ENCODE measurements at regions not wholly inside any gene's neighbourhood (a gene's known extent, or its start where the extent isn't known, plus 50 kb on each side); places are given as distances from the start of the nearest gene placed in this dataset.

GRCh38 chr12:4133636-4134447 is 139.7 kb upstream of the CCND2 start:
- no peak for DNase-seq

- no peak for DNase-seq
These were observed 140.5 kb upstream of the CCND2 start for GRCh38 chr12:4133029-4133428.

- no peak for DNase-seq
These were observed 152.0 kb upstream of the CCND2 start for GRCh38 chr12:4121506-4122020.

- no peak for DNase-seq
These were observed 153.1 kb upstream of the CCND2 start for GRCh38 chr12:4120316-4120917.

DNA sequence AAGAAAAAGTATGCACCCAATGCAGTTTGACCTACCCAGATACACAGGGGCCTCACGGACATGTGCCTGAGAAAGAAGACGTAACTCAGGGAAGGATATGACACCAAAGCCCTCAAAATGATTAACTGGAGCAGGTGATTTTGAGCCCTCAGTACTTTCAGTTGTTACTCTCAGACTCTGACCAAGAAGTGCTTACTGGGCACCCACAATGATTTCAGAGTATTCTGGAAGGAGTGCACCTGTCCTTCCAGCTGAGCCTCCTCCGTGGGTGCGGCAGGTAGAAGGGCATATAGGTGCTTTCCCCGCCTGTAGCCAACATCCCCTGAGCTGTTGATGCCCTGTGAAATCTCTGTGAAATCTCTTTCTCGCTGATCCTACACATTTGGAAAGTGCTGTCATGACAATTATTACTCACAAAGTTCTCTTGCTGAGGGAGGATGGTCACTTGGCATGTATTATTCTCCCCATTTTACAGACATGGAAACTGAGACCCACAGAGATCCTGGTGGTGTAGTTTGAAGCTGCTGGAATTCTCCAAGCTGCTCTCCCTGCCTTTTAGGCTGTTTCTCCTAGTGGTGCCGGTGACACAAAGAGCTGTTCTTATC is 154.3 kb upstream of the CCND2 start:
- no peak for DNase-seq

DNA sequence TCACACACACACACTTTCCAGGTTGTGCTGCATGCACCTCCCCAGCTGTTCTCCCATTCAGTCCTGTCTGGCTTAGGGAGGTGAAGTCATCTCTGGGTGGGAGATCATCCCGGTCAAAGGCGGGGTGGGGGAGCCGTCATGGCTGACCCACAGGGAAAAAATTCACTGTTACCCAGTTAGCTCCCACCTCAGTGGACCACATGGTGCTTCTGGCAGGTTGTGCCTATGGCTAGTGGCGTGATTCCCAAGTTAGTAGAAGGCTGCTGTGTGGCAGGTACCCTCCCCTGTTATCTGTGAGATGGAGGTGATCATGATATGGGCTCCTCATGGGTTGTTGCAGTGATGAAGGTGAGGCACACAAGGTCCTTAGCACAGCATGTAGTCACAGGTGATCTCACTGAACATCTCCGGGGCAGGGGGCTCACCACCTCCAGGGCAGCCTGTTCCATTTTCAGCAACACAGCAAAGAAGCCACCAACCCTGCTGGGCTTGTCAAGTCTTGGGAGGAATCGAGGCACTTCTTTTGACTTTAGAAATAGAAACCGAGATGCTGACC is 154.9 kb upstream of the CCND2 start:
- DNase-seq, result no peak

- no peak for DNase-seq
These were observed 155.5 kb upstream of the CCND2 start for GRCh38 chr12:4118017-4118510.

DNA sequence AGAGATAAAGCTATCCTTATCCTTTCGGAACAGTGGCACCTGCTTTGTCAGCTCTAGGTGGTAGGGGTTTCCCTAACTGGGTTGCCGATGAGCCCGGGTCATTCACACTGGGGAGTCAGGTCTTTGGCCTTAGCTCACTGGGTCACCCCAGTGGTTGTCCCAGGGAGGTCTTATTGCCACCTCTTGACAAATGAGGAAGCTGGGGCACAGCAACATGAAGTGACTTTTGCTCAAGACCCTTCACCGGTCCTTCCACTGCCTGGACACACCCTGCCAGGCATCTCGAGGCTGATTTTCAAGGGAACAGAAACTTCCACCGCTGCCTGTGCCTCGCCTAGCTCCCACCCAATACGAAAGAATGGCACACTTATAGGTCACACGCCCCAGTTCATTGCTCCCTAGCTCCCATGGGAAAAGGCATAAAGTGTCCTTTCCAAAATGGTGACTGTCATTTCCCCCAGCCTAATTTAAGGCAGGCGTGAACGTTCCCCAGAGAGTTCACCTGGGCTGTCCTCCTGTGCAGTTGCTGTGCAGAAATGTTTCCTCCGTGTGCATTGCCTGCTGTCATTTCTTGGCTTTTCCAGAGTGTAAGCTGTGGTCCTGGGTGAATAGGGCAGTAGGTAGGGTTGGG is 156.1 kb upstream of the CCND2 start:
- DNase-seq, result no peak

- DNase-seq, result no peak
These were observed 157.1 kb upstream of the CCND2 start for GRCh38 chr12:4116251-4117111.

DNA sequence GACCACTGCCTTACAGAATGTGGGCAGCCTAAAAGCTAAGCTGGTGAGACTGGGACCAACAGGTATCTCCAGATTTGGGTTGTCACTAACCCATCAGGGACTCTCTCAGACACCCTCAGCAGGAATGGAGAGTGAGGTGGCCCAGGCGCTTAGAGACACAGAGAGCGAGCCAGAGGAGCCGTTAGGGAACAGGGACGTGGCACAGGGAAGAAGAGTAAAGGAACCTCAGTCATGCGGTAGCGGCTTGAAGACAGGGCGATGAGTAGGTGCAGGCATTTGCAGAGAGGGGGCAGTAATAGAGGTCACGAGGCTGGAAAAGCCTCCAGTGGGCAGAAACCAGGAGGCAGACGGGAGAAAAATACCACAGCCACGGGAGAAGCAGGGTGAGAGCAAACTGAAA is 158.0 kb upstream of the CCND2 start:
- DNase-seq, result no peak

DNA sequence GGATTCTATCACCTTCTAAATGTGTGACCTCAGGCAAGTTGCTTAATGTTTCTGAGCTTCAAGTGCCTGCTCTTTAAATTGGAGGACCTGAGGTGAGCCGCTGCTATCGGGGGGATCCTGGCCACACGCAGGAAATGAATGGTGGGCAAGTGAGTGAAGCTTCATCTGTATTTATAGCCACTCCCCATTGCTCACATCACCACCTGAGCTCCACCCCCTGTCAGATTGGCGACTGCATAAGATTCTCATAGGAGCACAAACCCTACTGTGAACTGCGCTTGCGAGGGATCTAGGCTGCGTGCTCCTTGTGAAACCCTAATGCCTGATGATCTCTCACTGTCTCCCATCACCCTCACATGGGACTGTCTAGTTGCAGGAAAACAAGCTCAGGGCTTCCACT is 158.6 kb upstream of the CCND2 start:
- no peak for DNase-seq

- no peak for DNase-seq
These were observed 160.7 kb upstream of the CCND2 start for GRCh38 chr12:4112734-4113325.

DNA sequence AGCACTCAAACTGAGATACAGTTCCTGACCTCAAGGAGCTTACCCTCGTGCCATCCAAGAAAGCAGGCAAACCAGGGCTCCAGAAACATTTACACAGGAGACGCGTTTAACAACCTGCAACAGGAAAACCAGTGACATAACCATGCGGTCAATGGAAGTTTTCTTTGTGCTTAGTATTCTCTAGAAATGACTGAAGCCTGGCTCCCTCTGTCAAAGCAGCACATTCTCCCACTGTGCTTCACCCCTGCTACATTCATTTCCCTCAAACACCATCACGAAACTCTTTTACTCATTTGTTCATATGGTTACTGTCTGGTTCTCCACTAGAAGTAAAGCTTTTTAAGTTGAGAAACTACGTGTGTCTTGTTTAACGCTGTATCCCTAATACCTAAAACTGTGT is 161.3 kb upstream of the CCND2 start:
- no peak for DNase-seq

GRCh38 chr12:4111010-4111409 is 162.6 kb upstream of the CCND2 start:
- no peak for DNase-seq

DNA sequence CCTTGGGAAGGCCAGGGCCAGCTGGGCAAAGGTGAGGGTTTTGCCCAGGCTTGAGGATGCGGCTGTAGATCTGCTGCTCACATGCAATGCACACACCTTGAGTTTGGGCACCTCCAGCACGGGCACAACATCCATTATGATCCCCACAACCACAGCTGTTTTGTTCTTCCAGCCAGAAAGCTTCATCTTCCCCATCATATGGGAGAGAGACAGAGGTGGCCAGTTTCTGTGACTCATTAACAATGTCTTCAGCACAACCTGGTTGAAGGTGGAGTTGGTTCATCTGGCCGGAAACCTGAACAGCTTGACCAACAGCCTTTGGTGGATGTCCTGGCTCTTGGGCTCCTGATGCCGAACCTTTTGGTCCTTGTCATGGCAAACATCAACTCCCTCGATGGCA is 163.7 kb upstream of the CCND2 start:
- DNase-seq, result no peak

GRCh38 chr12:4108803-4109345 is 164.7 kb upstream of the CCND2 start:
- no peak for DNase-seq

DNA sequence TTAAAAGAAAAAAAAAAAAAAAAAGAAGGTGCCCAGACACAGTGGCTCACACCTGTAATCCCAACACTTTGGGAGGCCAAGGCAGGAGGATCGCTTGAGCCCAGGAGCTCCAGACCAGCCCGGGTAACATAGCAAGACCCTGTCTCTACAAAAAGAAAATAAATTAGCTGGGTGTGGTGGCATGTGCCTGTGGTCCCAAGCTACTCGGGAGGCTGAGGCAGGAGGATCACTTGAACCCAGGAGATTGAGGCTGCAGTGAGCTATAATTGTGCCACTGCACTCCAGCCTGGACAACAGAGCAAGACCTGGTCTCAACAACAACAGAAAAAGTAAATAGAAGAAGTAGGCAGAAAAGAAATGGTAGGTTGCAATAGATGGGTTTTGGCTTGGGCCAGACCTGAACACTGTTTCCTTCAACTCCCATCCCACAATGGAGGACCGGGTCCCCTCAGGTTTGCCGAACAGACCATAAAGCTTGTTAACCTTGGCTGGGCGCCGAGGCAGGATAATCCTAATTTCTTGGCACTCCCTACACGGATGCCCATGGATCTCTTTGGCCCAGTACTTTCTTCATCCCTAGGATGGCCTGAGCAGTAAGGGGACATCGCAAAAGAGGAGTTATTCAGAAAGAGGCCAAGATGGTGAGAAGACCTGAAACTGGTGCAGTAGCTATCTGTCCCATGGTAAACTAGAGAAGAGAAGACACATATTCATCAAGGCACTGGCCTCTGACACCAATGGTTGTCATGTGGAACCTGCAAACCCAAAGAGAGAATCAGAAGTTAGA is 165.5 kb upstream of the CCND2 start:
- DNase-seq, result no peak

- no peak for DNase-seq
These were observed 166.1 kb upstream of the CCND2 start for GRCh38 chr12:4107436-4107878.

GRCh38 chr12:4106621-4107020 is 166.9 kb upstream of the CCND2 start:
- DNase-seq, result no peak

GRCh38 chr12:4104722-4105244 is 168.8 kb upstream of the CCND2 start:
- DNase-seq, result no peak
